ENCODE measurements at regions not wholly inside any gene's neighbourhood (a gene's known extent, or its start where the extent isn't known, plus 50 kb on each side); places are given as distances from the start of the nearest gene placed in this dataset.
"Not testable (repeated sequence)": the region's sequence is repeated elsewhere in the genome, so short reads cannot be mapped to it uniquely, and the experiment has no call there.

DNA sequence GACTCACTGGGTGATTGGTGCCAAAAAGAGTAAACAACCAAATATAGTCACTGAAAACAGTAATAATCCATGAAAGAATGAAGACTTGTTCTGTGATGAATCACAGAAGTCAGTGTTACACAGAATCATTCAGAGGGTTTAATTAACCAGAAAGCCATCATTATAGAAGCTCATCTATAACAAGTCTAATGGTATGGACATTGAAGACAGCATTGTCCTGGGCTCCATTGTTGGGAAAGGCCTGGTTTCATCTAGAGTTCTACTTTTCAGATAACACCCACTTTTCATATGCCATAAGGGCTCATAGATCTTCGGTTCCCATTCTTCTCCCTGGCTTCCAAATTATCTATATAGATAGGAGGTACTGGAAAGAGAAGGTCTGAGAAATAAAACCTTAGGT lies 80.3 kb upstream of the ZWINT start:
- TF ChIP-seq EZH2 (IDR thresholded peaks at IDR 0.05; ENCODE audit: low read depth, unreplicated experiment); CTCF (conservative IDR thresholded peaks at IDR 0.05; ENCODE audit: low read depth in 2 of 2); CREB1 (CRISPR knock-in tag; IDR thresholded peaks at IDR 0.05; ENCODE audit: low read depth); EZH2phosphoT487 (IDR thresholded peaks at IDR 0.05; ENCODE audit: unreplicated experiment): not testable (repeated sequence)
